GM18868 (cell line): ENCODE measurements at regions not wholly inside any gene's neighbourhood (a gene's known extent, or its start where the extent isn't known, plus 50 kb on each side); places are given as distances from the start of the nearest gene placed in this dataset.

Experiments used
- ATAC-seq: cut with Tn5 transposase; IDR thresholded peaks from one replicate; pipeline ENCODE4 v1.9.1; 2021; ENCODE audit warnings: mild to moderate bottlenecking, moderate library complexity; ENCODE audit not compliant: unreplicated experiment

- no peak for ATAC-seq
Observed at GRCh38 chr6:93974332-93974731, 555.0 kb upstream of the EPHA7 start.

DNA sequence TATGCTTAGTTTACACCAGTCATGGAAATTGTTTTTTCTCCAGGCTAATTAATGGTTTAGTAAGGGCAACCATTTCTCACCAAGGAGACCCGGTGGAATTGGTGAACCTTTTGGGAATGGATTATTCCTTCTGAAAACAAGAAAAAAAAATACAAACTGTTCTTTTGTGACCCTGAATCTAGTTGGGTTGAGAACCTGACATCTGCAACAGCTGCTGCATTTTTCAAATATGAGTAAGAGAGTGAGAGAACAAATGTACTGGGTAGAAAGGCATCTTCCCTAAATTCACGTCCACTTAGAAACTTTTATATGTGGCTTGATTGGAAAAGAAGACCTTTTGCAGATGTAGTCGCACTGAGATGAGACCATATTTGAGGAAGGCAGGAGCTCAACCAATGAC is 553.4 kb upstream of the EPHA7 start:
- ATAC-seq = no peak

DNA sequence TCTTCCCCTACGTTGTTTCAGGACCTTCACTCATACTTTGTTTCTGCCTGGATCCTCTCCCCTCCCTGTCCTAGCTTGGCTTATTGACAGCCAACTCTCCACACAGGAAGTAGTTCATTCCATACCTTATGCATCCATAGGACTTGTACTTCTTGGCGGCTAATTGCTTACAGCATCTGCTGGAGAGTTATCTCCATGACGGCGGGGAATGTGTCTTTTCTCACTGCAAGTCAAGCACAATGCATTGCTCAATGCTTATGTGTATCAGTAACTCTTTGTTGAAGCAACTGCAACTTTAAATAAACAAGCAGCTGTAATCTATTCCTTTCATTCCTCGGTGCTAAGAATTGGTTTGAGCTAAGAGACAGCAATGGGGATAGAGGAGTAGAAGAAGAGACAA is 551.3 kb upstream of the EPHA7 start:
- no peak for ATAC-seq

GRCh38 chr6:93968126-93968525 is 548.8 kb upstream of the EPHA7 start:
- ATAC-seq = no peak

DNA sequence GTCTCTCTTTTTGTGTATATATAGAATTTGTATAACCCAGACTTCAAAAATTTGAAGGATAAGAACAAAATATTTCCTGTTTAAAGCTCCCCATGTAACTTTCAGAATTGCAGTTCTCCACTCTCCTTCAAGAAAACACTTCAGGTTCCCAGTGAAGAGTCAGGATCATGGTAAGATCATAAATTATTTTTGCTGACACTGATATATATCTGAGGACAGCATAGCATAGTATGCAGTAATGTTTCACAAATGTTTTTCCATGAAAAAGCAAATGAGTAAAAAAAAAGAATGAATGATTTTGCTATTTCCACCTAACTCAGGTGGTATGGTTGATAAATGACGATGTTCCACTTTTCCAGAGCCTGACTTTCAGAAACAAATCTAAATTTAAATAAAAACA is 545.6 kb upstream of the EPHA7 start:
- ATAC-seq = no peak

- ATAC-seq = no peak
Observed at GRCh38 chr6:93964321-93964720, 545.0 kb upstream of the EPHA7 start.

GRCh38 chr6:93962566-93962965 is 543.2 kb upstream of the EPHA7 start:
- ATAC-seq = no peak

DNA sequence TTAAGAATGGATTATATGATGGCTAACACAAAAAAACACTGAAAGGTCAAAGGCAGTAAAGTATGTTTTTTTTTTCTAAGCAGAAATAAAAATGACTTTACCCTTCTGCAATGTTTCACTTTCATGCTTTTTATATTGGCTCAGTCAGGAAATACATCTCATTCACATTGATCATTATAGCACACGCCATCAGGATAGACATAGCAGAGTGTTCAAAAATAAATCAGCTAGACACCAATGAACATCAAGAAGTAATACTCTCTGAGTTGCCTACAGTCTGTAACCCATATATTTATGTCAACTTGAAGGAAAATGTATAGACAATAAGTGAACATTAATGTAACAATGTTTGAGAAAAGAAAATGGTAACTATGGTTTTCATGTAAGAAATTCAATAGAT is 535.2 kb upstream of the EPHA7 start:
- no peak for ATAC-seq

DNA sequence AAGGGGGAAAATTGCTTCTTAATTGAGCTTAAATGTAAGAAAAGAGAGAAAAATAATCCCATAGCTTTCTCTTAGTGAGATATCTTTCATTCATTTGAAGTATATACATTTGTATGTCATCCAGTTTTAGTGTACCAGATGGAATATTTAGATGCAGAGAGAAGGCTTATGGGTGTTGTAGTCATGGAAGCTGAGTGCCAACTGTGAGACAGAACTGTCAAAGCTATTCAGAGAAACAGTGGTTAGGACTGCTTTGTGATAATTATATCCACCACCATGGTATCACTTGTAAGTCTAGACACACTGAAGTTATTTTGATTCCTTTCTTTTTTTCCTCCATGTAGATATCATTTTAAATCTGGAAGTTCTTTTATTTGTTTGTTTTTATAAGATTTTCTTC is 524.3 kb upstream of the EPHA7 start:
- ATAC-seq = no peak

- ATAC-seq = no peak
Observed at GRCh38 chr6:93940381-93940780, 521.0 kb upstream of the EPHA7 start.

DNA sequence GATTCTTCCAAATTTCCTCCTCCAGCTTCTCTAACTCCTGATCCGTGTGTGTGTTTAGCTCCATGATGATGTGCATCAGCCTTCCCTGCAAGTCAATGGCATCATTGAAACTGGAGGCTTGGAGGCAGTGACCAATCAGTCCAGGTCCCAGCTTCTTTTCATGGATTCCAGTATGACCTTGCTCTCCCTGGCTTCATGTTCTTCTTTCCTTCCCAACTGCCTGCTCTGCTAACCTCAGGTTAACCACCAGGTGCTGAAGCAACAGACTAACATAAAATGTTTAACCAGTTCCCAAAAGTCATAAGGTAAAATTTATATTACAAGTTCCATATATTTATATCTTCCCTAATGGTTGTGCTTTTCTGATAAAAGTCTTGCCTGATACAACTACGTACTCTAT is 512.8 kb upstream of the EPHA7 start:
- no peak for ATAC-seq

- ATAC-seq = no peak
Observed at GRCh38 chr6:93927731-93928130, 508.4 kb upstream of the EPHA7 start.

- no peak for ATAC-seq
Observed at GRCh38 chr6:93919365-93919764, 500.0 kb upstream of the EPHA7 start.

DNA sequence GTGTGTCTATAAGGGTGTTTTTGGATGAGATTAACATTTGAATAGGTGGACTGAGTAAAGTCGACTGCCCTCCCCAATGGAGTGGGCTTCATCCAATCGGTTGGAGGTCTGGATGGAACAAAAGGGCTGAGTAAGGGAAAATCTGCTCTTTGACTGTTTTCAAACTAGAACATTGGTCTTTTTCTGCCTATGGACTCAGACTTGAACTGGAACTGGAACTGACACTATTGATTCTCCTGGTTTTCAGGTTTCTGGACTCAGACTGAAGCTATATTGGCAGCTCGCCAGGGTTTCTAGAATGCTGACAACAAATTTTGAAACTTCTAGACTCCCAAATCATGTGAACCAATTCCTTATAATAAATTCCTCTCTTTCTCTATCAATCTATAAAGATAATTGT is 498.9 kb upstream of the EPHA7 start:
- ATAC-seq = no peak

- ATAC-seq = no peak
Observed at GRCh38 chr6:93917216-93917615, 497.9 kb upstream of the EPHA7 start.

GRCh38 chr6:93916716-93917115 is 497.4 kb upstream of the EPHA7 start:
- ATAC-seq = no peak

GRCh38 chr6:93915961-93916360 is 496.6 kb upstream of the EPHA7 start:
- ATAC-seq = no peak

GRCh38 chr6:93902517-93902916 is 483.2 kb upstream of the EPHA7 start:
- ATAC-seq = no peak

DNA sequence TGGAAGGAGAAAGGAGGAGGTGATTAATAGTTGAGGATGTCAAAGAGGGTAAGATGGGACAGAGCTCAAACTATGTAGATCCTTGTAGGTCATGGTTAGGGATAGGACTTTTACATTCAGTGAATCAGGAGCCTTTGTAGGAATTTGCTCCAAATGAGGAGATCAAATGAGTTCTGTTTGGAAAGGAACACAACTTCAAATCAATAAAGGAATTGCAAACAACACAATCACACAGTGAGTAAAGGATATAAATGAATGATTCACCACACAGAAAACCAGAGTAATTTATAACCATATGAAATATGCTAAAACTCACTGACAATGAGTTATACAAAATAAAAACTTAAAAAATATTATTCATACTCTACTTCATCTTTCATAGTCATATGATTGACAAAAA is 480.8 kb upstream of the EPHA7 start:
- no peak for ATAC-seq

DNA sequence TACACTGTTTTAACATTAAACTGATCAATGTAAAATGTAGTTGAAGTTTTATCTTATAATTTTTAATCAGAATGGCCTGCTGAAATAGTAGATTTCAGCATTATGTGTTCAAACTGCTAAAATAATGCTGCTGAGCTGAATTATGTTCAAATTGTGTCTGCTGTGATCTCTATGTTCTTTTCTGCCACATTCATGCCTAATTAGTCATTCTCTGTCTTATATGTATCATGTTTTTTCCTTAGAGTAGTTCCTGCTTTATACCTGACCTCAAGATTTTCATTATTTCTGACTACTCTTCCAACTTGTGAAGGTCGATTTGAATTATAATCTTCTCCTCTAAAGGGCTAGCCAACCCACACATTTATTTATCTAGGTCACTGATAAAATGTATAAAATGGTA is 476.7 kb upstream of the EPHA7 start:
- ATAC-seq = no peak

DNA sequence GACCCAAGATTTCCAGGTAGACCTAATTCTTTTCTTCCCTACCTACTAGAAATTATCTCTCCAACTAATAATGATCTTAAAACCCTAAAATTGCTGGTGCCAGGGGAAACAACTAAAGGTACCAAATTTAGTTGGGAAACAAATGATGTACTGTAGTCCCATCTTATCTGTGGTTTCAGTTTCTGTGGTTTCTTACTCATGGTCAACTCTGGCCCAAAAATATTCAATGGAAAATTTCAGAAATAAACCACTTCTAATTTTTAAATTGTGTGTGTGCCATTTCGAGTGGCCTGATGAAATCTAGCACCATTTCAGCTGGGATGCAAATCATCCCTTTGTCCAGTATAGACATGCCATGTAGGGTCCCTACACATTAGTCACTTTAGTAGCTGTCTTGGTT is 475.2 kb upstream of the EPHA7 start:
- ATAC-seq = no peak

DNA sequence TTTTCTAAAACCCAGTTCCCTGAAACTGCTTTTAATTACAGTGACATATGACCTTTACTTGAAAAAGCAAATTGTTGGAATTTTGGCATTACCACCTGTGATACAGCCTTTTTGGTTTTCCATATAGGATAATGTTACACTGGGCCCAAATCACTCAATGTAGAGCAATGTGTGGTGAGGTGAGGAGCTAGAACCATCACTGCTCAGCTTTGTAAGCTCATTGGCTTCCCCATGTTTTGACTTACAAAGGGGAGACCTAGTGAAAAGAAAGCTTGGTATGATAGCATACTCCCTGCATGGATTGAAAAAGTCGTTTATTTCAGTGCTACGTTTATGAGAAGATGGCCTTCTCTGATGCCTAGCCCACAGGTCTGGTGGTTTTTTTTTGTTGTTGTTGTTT is 470.4 kb upstream of the EPHA7 start:
- ATAC-seq = no peak

DNA sequence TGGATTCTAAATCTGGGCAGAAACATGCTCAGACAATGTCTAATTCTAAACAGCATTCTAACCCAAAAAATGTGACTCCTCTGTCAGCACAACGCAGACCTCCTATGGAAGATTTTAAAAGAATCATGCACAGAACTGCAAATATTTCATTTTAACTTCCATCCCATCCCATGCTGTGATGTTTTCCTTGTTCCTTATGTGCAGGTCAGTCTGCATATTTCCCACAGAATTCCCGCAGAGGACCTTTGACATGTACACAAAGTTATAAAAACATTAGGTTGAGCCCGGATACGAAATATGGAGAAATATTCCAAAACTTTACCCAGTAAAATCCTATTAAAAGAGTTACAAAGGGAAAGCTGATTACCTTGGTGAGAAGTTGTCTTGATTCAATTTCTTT is 467.1 kb upstream of the EPHA7 start:
- ATAC-seq = no peak

DNA sequence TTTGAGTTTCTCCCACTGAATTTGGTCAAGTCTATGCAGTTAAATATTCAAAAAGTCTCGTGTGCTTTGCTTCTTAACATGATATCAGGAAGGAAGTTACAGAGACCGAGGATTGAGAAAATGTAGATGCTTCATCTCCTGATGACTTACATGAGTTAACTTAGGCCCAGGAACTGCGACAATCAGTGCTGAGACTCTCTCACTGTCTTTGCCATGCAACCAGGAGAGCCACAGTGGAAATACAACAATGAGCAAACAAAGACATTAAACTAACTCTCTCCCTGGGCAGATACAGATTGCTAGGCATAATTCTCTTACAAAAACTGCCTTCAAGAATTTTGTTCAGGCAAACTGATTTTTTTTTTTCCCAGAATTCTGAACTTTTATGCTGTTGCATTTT is 440.6 kb upstream of the EPHA7 start:
- no peak for ATAC-seq
